ENCODE measurements at regions not wholly inside any gene's neighbourhood (a gene's known extent, or its start where the extent isn't known, plus 50 kb on each side); places are given as distances from the start of the nearest gene placed in this dataset.

DNA sequence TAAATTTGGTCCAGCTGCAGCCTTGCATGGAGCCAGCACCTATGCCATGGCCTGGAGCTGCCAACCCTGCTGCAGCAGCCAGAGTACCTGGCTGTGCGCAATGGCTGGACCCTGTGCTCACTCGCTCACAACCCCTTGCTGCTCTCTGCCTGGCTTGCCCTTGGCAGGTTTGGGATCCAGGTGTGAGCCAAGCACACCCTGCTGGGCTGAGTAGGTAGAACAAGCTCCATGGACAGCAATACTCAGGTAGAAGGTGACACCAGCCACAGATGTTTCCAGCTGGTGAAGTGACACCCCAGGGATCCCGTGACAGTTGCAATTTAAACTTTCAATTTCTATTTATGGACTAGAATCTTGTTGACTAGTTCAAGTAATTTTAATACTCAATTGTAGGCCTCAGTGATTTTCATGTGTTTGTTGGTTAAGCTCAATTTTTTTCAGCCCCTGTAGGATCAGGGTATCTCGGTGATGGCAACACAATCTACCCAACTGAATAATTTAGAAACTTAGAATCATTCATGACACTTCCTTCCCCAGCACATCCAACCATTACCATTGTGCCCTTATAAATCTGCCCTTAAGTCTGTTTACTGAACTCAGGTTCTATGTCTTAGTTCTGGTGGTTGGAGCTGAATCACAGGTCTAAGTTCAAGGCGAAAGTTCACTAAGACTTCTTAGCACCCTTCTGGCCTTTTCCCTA lies 480.0 kb downstream of the PMP22 start:
- no peak for TF ChIP-seq CREB1 (IDR thresholded peaks at IDR 0.05; ENCODE audit: low read depth)
- TF ChIP-seq NFIC (IDR thresholded peaks at IDR 0.05): no peak
- no peak for TF ChIP-seq RAD21 (IDR thresholded peaks at IDR 0.05; ENCODE audit: low read depth)
- no peak for TF ChIP-seq FOXM1 (IDR thresholded peaks at IDR 0.05; ENCODE audit: borderline replicate concordance, low read depth)
- TF ChIP-seq EGR1 (IDR thresholded peaks at IDR 0.05): no peak
- no peak for TF ChIP-seq TCF12 (IDR thresholded peaks at IDR 0.05; ENCODE audit: low read depth)
- TF ChIP-seq CEBPB (IDR thresholded peaks at IDR 0.05): no peak
- TF ChIP-seq EP300 (IDR thresholded peaks at IDR 0.05; ENCODE audit: borderline replicate concordance): no peak
- no peak for TF ChIP-seq REST (IDR thresholded peaks at IDR 0.05; ENCODE audit: low read depth)
- TF ChIP-seq ZBTB7A (IDR thresholded peaks at IDR 0.05; ENCODE audit: low read depth): no peak

GRCh38 chr17:14781123-14781522 lies 480.2 kb downstream of the HS3ST3B1 start:
- no peak for TF ChIP-seq REST (IDR thresholded peaks at IDR 0.05; ENCODE audit: low read depth)
- no peak for TF ChIP-seq ZBTB7A (IDR thresholded peaks at IDR 0.05; ENCODE audit: low read depth)
- no peak for TF ChIP-seq TAF1 (IDR thresholded peaks at IDR 0.05; ENCODE audit: low read depth)
- no peak for TF ChIP-seq YY1 (IDR thresholded peaks at IDR 0.05; ENCODE audit: low read depth)
- no peak for TF ChIP-seq CREB1 (IDR thresholded peaks at IDR 0.05; ENCODE audit: low read depth)
- TF ChIP-seq TCF12 (IDR thresholded peaks at IDR 0.05; ENCODE audit: low read depth): no peak
- no peak for TF ChIP-seq TEAD4 (IDR thresholded peaks at IDR 0.05)
- TF ChIP-seq USF1 (IDR thresholded peaks at IDR 0.05): no peak
- no peak for TF ChIP-seq NFIC (IDR thresholded peaks at IDR 0.05)
- no peak for TF ChIP-seq EP300 (IDR thresholded peaks at IDR 0.05; ENCODE audit: borderline replicate concordance)
- TF ChIP-seq CEBPB (IDR thresholded peaks at IDR 0.05): no peak
- no peak for TF ChIP-seq EGR1 (IDR thresholded peaks at IDR 0.05)
- TF ChIP-seq MAX (IDR thresholded peaks at IDR 0.05): no peak
- TF ChIP-seq FOXM1 (IDR thresholded peaks at IDR 0.05; ENCODE audit: borderline replicate concordance, low read depth): no peak
- TF ChIP-seq RAD21 (IDR thresholded peaks at IDR 0.05; ENCODE audit: low read depth): no peak

DNA sequence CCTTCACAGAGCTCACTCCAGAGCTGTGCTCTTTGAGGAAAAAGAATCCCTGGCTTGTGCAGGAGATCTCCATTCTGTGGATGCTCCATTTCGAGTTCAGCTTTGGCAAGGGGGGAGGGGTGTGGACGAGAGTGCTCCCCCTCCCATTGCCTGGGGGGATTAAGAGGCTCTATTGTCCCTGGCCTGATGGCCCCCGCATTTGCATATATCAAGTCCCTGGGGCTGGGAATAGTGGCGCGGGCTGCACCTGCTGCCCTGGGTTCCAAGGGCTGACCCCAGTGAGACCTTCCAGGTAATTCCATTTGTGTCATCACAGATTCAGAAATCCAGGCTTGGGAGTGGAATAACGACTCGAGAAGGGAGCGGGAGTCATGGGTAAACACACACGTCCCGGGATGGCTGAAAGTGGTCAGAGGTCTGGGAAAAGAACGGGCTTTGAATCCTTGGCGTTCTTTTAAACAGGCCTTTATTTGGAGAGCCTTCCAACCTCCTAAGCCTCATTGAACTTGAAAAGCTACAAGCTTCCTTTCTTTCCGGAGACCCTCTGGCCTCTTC lies 479.3 kb downstream of the HS3ST3B1 start:
- TF ChIP-seq TAF1 (IDR thresholded peaks at IDR 0.05; ENCODE audit: low read depth): no peak
- no peak for TF ChIP-seq EGR1 (IDR thresholded peaks at IDR 0.05)
- TF ChIP-seq YY1 (IDR thresholded peaks at IDR 0.05; ENCODE audit: low read depth): no peak
- no peak for TF ChIP-seq FOXM1 (IDR thresholded peaks at IDR 0.05; ENCODE audit: borderline replicate concordance, low read depth)
- no peak for TF ChIP-seq EP300 (IDR thresholded peaks at IDR 0.05; ENCODE audit: borderline replicate concordance)
- TF ChIP-seq REST (IDR thresholded peaks at IDR 0.05; ENCODE audit: low read depth): no peak
- TF ChIP-seq TEAD4 (IDR thresholded peaks at IDR 0.05): no peak
- TF ChIP-seq TCF12 (IDR thresholded peaks at IDR 0.05; ENCODE audit: low read depth): no peak
- TF ChIP-seq NFIC (IDR thresholded peaks at IDR 0.05): no peak
- TF ChIP-seq RAD21 (IDR thresholded peaks at IDR 0.05; ENCODE audit: low read depth): no peak
- TF ChIP-seq USF1 (IDR thresholded peaks at IDR 0.05): no peak
- no peak for TF ChIP-seq MAX (IDR thresholded peaks at IDR 0.05)
- TF ChIP-seq ZBTB7A (IDR thresholded peaks at IDR 0.05; ENCODE audit: low read depth): no peak
- no peak for TF ChIP-seq CREB1 (IDR thresholded peaks at IDR 0.05; ENCODE audit: low read depth)
- TF ChIP-seq CEBPB (IDR thresholded peaks at IDR 0.05): no peak

DNA sequence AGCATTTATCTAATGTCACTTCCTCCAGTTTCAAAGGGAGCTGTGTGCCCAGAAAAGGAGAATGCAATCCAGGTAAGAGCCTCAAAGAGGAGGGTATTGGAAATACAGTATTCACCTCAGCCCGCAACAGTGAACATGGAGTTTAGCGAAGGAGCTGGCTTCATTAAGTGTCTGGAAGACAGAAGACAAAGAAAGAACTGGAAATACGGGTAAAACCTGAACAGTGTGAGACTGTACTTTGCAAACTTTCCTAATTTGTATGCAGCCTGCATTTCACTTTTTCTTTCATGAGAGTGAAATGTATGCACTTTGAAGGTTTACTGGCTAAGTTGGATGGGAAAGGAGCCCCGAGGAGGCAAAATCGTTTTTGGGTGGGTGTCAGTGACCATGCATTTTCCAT lies 478.4 kb downstream of the HS3ST3B1 start:
- TF ChIP-seq TEAD4 (IDR thresholded peaks at IDR 0.05) (no peak), MAX (IDR thresholded peaks at IDR 0.05) (no peak), CREB1 (IDR thresholded peaks at IDR 0.05; ENCODE audit: low read depth) (no peak), FOXM1 (IDR thresholded peaks at IDR 0.05; ENCODE audit: borderline replicate concordance, low read depth) (no peak), NFIC (IDR thresholded peaks at IDR 0.05) (no peak), TCF12 (IDR thresholded peaks at IDR 0.05; ENCODE audit: low read depth) (no peak), ZBTB7A (IDR thresholded peaks at IDR 0.05; ENCODE audit: low read depth) (no peak), EP300 (IDR thresholded peaks at IDR 0.05; ENCODE audit: borderline replicate concordance) (no peak), YY1 (IDR thresholded peaks at IDR 0.05; ENCODE audit: low read depth) (no peak)

All from Ishikawa (cell line).